HG03064 (cell line): ENCODE measurements at regions not wholly inside any gene's neighbourhood (a gene's known extent, or its start where the extent isn't known, plus 50 kb on each side); places are given as distances from the start of the nearest gene placed in this dataset.
A peak's percentile ranks its signal among the peaks of the same experiment; 100 is the strongest.
"Not testable (repeated sequence)": the region's sequence is repeated elsewhere in the genome, so short reads cannot be mapped to it uniquely, and the experiment has no call there.

Experiments used
- ATAC-seq: cut with Tn5 transposase; IDR thresholded peaks from one replicate; pipeline ENCODE4 v1.9.1; 2021; ENCODE audit warnings: low read depth; ENCODE audit not compliant: unreplicated experiment

DNA sequence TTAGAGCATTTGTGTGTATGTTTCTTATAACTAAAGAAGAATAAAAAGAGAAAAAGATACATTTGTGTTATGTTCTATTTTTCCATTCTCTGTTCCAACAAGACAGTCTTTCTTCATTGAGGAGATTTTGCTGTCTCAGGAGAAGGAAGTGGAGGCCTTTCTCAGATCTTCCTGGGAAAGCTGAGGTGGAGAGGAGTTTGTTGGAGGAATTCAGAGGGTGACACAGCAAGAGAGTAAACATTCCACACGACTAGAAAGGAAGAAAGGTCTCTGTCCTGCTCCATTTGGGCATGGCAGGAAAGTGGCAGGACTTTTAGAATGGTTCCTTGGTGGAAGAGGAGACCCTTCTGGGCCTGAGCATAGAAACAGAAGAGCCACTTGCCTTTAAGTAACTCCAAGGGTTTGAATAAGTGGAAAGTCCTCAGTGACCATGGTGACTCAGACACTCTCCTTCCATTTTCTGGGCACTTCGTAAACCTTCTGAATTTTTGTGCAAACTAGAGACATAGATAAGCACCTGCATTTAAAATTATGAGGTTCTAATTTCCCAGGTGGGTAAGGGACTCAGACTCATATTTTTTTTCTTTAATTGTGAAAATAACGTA, 52.3 kb upstream of the COL5A2 start:
- no peak for ATAC-seq

DNA sequence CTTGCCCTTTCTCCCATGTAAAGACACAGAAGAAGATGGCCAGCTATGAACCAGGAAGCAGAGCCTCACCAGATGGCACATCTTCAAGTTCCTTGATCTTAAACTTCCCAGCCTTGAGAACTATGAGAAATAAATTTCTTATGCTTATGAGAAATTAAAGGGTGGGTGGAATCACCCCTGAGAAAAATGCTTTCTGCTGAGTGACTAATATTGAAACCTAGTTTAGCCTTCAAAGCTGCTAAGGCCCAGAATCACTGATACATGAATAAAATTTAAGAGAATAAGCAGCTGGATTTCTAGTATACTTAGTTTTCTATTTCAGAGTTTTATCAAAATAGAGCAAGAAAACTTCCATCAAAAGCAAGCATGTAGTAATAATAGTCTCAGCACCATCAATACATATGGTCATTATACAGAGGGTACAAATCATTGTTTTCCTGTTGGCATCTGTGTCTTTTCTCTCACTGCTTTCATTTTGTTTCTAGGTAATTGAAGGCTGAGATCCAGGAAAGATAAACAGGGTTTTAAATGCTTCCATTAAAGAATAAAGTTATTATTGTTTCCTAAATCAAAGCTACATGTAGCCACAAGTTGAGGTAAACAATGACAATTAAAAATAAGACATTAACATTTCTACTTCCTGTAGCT, 53.3 kb upstream of the COL5A2 start:
- peak; percentile 92 for ATAC-seq

DNA sequence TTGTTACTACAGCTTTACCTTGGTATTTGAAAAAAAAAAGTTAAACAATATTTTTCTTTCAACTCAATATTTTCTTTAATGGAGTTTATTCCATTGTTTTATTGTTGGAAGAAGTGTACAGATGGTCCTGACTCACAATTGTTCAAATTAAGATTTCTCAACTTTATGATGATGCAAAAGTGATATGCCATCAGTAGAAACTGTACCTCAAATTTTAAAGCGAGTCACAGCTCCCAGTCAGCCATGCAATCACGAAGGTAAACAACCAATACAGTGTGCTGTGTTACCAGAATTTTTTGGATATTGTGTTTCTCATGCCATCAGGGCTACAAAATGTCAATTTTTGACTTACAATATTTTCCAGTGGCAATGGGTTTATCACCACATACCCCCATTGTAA, 54.0 kb upstream of the COL5A2 start:
- no peak for ATAC-seq

DNA sequence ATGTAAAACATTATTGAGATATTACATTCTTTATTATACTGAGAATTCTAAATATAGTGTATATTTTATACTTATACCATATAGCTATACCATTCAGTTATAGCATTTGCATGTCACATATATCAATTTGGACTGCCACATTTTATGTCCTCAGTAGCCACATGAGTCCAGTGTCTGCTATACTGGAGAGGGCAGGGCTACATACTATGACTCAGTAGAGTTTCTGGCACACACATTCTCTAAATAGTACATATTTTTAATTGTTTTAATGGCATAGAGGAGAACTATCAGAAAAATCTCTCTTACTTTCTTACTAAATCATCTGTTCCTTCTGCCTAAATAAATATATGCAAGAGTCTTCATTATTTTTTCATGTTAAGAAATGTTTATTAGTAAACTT, 55.4 kb upstream of the COL5A2 start:
- no peak for ATAC-seq

DNA sequence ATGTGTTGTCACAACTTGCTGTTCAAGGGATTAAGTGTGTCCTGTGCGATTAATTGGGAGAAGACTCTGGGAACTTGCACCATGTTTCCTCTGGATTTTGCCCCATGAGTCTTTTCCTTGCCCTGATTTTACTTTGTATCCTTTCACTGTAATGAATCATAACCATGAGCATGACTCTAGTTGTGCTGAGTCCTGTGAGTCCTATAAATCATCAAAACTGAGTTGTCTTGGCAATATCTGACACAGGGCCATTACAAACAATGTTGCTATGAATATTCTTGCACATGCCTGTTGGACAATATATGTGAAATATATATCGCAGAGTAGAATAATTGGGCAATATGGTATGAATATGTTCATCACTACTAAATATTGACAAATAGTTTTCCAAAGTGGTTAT, 56.5 kb upstream of the COL5A2 start:
- no peak for ATAC-seq

DNA sequence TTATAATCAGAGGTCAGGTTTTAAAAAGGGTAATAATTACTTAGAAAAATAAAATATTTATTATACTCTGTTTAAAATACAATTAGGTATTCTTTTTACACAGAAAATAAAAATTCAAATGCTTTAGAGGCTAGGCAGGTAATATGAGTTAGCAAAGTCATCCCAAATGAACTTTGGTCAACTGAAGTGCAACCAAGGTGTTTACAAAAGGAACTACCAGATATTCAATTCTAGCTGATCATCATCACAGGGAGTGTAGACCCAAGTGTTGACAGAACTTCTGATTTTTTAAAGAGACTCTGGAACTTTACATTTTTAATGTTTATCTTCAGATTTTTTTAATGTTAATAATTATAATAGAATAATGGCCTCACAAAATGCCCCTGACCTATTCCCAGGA, 59.3 kb upstream of the COL5A2 start:
- no peak for ATAC-seq

DNA sequence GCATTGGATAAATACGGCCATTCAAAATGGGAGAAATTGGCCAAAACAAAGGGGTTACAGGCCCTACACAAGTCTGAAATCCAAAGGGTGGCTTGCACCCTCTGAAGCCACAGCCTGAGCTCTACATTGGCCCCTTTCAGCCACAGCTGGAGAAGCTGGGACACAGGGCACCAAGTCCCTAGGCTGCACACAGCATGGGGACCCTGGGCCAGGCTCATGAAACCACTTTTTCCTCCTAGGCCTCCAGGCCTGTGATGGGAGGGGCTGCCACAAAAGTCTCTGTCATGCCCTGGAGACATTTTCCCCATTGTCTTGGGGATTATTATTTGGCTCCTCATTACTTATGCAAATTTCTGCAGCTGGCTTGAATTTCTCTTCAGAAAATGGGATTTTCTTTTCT, 64.3 kb upstream of the COL5A2 start:
- not testable (repeated sequence) for ATAC-seq

DNA sequence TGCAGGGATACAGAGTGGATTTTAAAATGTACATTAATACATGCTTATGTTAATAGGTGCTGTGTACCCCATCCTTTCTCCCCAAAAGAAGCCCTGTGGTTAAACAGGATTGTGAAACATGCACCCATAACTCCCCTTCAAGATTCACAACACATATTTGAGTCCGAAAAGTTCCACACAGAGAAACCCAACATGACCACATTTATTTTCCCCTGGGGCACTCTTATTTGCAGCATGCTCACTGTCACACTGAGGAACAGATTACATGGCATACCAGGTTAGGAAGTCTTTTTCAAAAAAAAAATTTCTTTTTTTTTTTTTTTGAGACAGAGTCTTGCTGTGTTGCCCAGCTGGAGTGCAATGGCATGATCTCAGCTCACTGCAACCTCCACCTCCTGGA, 67.7 kb upstream of the COL5A2 start:
- ATAC-seq: no peak

DNA sequence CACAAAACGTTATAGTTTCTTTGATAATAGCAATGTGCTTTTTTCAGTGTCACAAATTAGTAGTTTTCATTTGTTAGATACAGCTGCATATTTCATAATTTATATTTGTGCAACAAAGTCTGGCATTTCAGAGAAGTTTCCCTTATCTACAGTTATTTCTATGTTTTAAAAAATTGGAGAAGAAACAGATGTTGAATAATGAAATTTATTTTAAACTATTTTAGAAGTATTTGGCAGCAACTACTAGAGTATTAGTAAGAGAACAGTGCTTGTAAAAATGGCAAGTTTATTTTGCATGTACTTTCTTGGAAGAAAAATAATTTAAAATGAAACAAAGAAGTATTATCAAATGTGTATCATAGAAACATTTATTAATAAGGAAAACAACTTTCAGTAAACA, 68.6 kb upstream of the COL5A2 start:
- ATAC-seq: no peak

DNA sequence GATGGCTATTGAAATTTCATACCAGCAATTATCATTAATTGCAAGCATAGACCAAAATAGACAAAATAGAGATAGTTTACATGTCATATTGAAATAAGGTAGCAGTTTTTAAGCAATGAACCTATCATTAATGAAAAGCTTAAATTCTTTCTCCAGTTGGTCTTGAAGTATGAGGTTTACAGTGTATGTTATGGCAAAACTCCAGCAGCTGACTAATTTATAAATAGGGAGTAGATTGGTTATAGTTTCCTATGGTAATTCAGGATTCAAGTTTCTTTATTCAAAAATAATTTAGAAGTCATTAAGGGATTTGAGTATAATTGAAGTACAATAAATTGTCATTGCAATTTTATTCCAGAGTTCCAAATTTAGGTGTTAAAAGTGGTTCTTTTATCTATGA, 69.6 kb upstream of the COL5A2 start:
- no peak for ATAC-seq

DNA sequence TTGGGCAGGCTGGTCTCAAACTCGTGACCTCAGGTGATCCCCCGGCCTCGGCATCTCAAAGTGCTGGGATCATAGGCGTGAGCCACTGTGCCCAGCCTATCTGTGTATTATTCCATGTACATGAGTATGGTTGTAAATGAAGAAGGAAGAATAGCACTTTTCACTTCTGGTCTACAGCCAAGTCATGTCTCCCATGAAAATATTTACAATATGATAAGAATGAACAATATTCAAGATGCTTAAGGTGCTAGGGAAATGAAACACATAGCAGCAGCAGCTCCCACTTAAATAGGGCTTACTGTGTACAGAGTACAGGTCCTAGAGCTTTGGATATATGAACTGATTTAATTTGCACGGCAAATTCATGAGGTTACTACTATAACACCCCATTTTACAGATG, 70.3 kb upstream of the COL5A2 start:
- ATAC-seq: no peak

DNA sequence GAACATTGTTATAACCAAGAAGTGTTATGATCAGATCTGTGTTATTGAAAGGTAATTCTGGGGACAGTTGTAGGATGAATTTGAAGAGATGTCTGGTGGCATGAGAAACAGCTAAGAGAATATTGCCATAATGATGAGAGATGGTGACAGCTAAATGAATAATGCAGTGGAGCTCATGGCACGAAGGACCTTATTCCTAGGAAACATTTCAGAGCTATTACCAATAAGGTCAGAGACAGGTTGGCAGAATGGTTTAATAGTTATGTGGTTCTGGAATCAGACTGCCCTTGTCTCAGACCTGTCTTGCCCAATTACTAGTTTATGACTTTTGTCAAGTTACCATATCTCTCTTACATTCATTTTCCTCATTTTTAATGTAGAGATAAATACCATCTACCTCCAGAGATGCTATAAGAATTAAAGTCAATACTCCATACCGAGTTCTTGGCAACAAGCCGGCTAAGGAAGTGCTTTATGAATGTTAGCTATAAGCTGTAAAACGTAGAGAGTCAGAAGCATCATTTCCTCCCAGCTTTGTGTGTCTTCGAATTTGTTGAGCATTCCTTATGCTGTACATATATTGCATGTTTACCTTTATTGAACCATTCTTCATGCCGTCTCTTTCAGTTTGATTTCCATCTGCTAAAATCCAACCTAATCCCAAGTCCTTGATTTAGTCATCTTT, 73.6 kb upstream of the COL5A2 start:
- no peak for ATAC-seq

DNA sequence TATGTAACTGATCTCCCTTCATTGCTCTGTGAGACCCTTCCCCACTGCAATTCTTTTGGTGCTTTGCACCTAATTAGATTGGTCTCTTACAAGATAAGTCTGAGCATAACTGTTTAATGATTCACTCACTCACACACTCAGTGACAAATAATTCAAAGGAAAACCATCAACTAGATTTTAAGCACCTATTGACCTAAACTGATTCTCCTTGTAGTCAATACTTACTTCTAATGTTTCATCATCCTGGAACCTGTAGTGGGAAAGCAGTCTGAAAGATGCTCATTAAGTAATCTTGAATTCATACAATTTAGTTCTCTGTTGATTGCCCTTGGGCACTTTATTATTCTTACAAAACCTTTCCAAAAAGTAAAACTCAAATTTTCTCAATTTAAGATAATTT, 74.3 kb upstream of the COL5A2 start:
- no peak for ATAC-seq

DNA sequence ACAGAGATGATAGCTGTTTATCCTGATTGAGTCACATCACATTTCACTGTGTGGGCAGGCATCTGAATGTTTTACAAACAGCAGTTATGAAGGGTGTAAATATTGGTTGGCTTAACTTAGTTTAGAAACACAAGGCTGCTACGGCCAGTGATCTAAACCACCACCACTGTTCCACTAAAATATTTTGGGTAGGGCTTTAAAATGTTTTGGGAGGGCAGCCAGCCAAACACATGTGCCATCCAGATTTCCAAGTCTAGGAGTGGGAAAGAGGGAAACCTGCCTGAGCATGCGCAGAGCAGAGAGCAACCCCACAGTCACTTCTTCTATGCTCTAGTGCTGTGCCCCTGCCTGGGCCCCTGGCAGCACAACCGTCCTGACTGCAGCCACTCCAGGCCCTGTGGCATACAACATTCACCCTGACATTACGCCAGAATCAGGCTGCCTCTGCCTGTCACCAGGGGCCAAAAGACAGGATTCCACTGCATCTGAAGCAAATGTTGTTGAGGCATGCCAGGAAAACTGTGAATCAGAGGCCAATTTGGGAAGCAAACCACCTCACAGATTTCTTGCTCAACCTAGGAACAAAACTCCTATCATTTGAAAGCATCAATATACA, 74.8 kb upstream of the COL5A2 start:
- no peak for ATAC-seq

DNA sequence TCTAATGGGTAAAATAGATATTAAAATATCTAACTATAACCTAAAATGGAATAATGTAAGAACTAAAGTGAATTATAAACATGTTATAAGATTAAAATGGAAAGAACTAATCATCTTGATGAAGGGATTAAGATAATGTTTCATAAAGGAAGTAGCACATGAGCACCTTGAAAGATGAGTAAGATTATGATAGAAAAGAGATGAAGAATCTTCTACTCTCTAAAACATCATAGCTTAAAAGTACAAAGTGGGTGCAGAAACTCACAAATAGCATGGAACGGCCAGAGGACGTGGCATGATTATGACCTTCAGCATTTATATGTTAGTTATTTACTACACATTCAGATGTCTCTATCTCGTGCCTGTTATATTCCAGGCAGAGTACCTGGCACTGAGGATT, 76.2 kb upstream of the COL5A2 start:
- ATAC-seq: no peak

DNA sequence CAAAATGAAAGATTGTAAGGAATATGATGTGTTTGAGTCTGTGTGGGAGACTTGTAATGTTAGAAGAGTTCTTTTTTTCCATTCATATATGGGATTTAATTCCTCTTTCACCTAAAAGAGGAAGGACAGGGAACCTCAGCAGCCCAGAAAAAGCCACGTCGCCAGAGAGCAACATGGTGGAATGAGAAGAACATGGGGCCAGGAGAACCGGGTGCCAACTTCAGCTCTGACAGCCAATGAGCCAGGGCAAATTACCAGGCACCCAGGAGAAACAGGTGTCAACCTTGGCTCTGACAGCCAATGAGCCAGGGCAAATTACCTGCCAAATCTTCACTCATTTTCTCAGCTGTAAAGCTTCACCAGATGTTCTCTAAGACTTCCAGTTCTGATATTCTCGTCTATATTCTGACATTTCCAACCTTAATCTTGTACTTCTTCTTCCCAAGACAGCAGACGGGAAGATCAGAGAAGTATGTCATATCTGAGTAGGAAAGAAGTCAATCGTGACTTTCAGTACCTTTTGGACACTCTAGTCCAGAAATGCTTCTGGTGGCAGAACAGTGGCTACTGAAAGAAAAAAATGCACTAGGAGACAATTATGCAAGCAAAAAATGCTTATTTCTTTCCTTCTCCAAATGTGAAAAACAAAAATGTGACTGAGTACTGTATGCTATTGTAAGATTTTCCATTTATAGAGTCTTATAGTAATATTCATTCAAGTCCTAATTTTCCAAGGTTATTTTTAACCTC, 79.2 kb upstream of the COL5A2 start:
- ATAC-seq: no peak

DNA sequence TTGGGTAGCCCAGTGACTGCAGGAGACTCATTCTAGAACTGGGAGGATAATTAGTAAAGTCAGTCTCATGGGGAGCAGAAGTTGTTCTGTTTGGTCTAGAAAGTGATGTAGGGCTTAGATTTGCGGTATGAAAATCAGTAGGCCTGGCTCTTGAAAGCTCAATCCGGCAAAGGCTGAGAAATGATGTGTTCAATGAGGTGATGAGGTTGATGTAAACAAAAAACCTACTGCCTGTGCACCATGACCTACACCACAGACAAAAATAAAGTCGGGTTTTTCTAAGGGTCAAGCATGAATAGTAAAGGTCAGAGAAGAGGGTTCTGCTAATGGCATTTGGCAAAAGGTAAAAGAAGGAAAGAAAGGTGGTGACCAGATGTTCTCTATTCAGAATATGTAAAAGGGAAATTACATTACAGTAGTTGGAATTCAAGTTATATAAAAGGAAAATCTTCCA, 80.8 kb upstream of the COL5A2 start:
- no peak for ATAC-seq

DNA sequence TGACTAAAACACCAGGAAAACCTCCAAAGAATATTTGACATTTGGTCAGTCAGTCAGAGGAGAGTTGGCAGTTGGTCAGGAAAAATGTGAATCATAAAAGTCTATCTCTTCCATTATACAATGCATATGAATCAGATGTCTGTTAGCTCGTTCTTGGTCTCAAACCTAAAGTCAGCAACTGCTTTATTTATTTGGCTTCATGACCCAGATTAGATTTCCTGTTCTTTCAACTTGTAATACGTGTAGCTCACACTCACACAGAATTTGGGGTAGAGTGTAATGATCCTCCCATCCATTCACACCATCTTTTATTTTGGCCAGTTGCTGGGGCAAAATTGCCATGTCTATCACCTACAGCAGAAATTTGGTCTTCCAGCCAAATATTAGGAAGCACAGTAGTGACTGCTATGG, 81.9 kb upstream of the COL5A2 start:
- no peak for ATAC-seq

DNA sequence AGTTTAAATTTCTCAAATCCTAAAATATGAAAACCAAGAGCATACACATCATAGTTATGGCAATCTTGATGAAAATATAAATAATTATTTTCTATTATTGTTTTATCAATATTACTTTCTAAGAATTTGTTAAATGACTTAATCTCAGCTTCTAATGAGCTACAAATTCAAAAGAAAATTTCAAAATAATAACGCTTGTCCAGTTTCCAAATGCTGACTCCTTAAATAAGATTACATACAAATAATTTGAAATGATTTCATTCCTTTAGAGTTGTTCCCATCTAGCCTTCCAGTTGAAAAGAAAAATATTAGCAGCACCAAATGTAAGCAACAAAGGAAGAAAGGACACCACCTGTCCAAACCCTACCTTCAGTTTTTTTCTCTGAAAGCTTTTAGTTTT, 82.4 kb upstream of the COL5A2 start:
- no peak for ATAC-seq

DNA sequence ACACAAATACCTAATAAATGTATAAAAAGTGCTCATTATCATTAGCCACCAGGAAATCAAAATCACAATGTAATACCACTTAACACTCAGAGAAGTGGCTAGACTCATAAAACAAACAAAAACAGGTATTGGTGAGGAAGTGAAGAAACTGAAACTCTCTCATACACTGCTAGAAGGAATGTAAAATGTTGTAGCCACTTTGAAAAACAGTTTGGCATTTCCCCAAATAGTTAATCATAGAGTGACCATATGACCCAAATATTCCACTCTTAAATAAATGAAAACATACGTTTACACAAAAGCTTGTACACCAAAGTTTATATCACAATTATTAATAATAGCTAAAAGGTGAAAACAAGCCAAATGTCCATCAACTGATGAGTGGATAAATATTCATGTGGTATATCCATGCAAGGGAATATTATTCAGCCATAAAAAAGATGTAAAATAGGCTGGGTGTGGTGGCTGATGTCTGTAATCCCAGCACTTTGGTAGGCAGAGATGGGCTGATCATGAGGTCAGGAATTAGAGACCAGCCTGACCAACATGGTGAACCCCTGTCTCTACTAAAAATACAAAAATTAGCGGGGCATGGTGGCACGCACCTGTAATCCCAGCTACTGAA, 86.2 kb upstream of the COL5A2 start:
- ATAC-seq: no peak

DNA sequence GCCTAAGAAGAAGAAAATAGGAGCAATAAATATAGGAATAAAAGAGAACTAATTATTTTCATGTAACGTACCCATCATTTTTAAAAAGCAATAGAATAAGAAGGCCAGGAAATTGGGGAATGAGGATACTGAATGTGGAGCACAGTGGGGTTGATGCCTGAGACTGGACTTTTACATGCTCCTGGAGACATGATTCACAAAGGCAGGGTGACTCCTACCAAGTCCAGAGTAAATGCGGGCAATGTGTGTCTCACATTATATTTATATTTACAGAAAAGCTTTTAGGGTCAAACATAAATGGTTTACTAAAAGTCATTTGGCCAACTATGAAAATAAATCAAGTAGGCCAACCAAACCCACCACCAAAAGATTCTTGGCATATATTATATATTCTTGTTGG, 87.9 kb upstream of the COL5A2 start:
- no peak for ATAC-seq
